ENCODE measurements at regions not wholly inside any gene's neighbourhood (a gene's known extent, or its start where the extent isn't known, plus 50 kb on each side); places are given as distances from the start of the nearest gene placed in this dataset.

GRCh38 chr18:42268798-42269197, 313.8 kb downstream of the PIK3C3 start:
- Histone ChIP-seq H3K18ac (ENCODE audit: insufficient read length, low read depth, low read length) (no peak overlapping the region), H3K27me3 (ENCODE audit: insufficient read depth, low read length) (no peaks in the 10 kb centered on the region), H3K4me2 (ENCODE audit: insufficient read depth, insufficient read length, low read length) (no peak overlapping the region), H3K9ac (ENCODE audit: extremely low read depth, insufficient read length, low read length) (no peak overlapping the region), H2BK15ac (ENCODE audit: low read depth, low read length) (no peak overlapping the region), H3K56ac (ENCODE audit: insufficient read length, low read depth, low read length) (no peak overlapping the region), H4K91ac (ENCODE audit: insufficient read length, low read depth, low read length) (no peak overlapping the region), H3K27ac (ENCODE audit: insufficient read length, low read depth, low read length) (no peak overlapping the region), H3K4ac (ENCODE audit: low read depth, low read length) (no peak overlapping the region), H4K8ac (replicated peaks; ENCODE audit: insufficient read length, low read depth, low read length) (no peak overlapping the region), H2AFZ (ENCODE audit: low read length) (no peak overlapping the region), H2AK5ac (ENCODE audit: insufficient read length, low read length) (no peak overlapping the region), H4K5ac (ENCODE audit: insufficient read length, low read depth, low read length) (no peak overlapping the region), H3K79me1 (ENCODE audit: insufficient read depth, low read depth, low read length, poor library complexity, severe bottlenecking) (no peaks in the 10 kb centered on the region), H2BK5ac (ENCODE audit: insufficient read length, low read length) (no peak overlapping the region), H2BK20ac (ENCODE audit: low read depth, low read length, poor library complexity, severe bottlenecking) (no peak overlapping the region), H4K20me1 (ENCODE audit: control insufficient read depth, insufficient read depth, insufficient read length) (no peaks in the 10 kb centered on the region), H2BK12ac (ENCODE audit: insufficient read length, low read depth, low read length) (no peak overlapping the region), H3K14ac (ENCODE audit: insufficient read depth, low read length) (no peak overlapping the region), H3K9me3 (ENCODE audit: control insufficient read depth, low read depth, low read length) (no peaks in the 10 kb centered on the region), H3T11ph (ENCODE audit: low read length) (no peak overlapping the region), H3K4me1 (ENCODE audit: insufficient read depth, low read length) (no peaks in the 10 kb centered on the region), H3K79me2 (ENCODE audit: insufficient read depth, low read length) (no peaks in the 10 kb centered on the region), H3K23me2 (ENCODE audit: insufficient read length, low read depth, low read length, poor library complexity, severe bottlenecking) (no peaks in the 10 kb centered on the region), H3K23ac (ENCODE audit: insufficient read length, low read depth, low read length) (no peak overlapping the region), H2BK120ac (ENCODE audit: low read depth, low read length, poor library complexity, severe bottlenecking) (no peak overlapping the region)
- WGBS (ENCODE audit: extremely low coverage, insufficient read length, low lambda C conversion rate), result no CpG with 5 or more reads among the region's 5 CpGs
- TF ChIP-seq CTCF (conservative IDR thresholded peaks at IDR 0.05), result no peak
- DNase-seq, result no peak
- peaks cover 0 to 2% of the 10 kb centered on the region in 2 experiments; a peak in 1 of 5 replicates for H3K9me3 Mint-ChIP-seq
- H3K36me3 Mint-ChIP-seq (ENCODE audit: insufficient read depth in 1 of 3, low read depth in 3 of 3), result no peaks in the 10 kb centered on the region
- no peaks in the 10 kb centered on the region for H3K27me3 Mint-ChIP-seq (ENCODE audit: low read depth)
- no peak overlapping the region for H3K27ac Mint-ChIP-seq
- peaks cover 4 to 7% of the 10 kb centered on the region in 2 experiments for H3K4me1 Mint-ChIP-seq
- H3K4me3 Mint-ChIP-seq, result no peak overlapping the region
